HG03025 (cell line): ENCODE measurements at regions not wholly inside any gene's neighbourhood (a gene's known extent, or its start where the extent isn't known, plus 50 kb on each side); places are given as distances from the start of the nearest gene placed in this dataset.

ENCODE experiments used
- ATAC-seq: cut with Tn5 transposase; IDR thresholded peaks from one replicate; pipeline ENCODE4 v1.9.1; 2021; ENCODE audit warnings: mild to moderate bottlenecking, moderate library complexity; ENCODE audit not compliant: unreplicated experiment, low FRiP score

GRCh38 chr13:103238441-103238840, 172.2 kb upstream of the SLC10A2 start:
- ATAC-seq: no peak

- ATAC-seq: no peak
These were observed 170.0 kb upstream of the SLC10A2 start for GRCh38 chr13:103236213-103236612.

GRCh38 chr13:103229674-103230073, 163.5 kb upstream of the SLC10A2 start:
- no peak for ATAC-seq

- no peak for ATAC-seq
These were observed 158.6 kb upstream of the SLC10A2 start for GRCh38 chr13:103224804-103225203.

GRCh38 chr13:103222683-103223082, 156.5 kb upstream of the SLC10A2 start:
- no peak for ATAC-seq

GRCh38 chr13:103218253-103218652, 152.0 kb upstream of the SLC10A2 start:
- ATAC-seq: no peak

GRCh38 chr13:103213152-103213551, 146.9 kb upstream of the SLC10A2 start:
- no peak for ATAC-seq

GRCh38 chr13:103210348-103210747, 144.1 kb upstream of the SLC10A2 start:
- ATAC-seq: no peak

- no peak for ATAC-seq
These were observed 137.6 kb upstream of the SLC10A2 start for GRCh38 chr13:103203735-103204330.

- no peak for ATAC-seq
These were observed 134.1 kb upstream of the SLC10A2 start for GRCh38 chr13:103200118-103200885.

GRCh38 chr13:103199380-103200088, 133.3 kb upstream of the SLC10A2 start:
- ATAC-seq: no peak

GRCh38 chr13:103196356-103196755, 130.1 kb upstream of the SLC10A2 start:
- no peak for ATAC-seq

- no peak for ATAC-seq
These were observed 129.5 kb upstream of the SLC10A2 start for GRCh38 chr13:103195762-103196161.

- no peak for ATAC-seq
These were observed 128.7 kb upstream of the SLC10A2 start for GRCh38 chr13:103194871-103195270.

GRCh38 chr13:103192511-103193135, 126.4 kb upstream of the SLC10A2 start:
- ATAC-seq: no peak

GRCh38 chr13:103190841-103191240, 124.6 kb upstream of the SLC10A2 start:
- ATAC-seq: no peak

GRCh38 chr13:103188713-103189326, 122.6 kb upstream of the SLC10A2 start:
- no peak for ATAC-seq

- no peak for ATAC-seq
These were observed 121.5 kb upstream of the SLC10A2 start for GRCh38 chr13:103187721-103188156.

GRCh38 chr13:103184413-103184812, 118.2 kb upstream of the SLC10A2 start:
- ATAC-seq: peak; percentile 55
